ENCODE measurements at regions not wholly inside any gene's neighbourhood (a gene's known extent, or its start where the extent isn't known, plus 50 kb on each side); places are given as distances from the start of the nearest gene placed in this dataset.
"Not testable (repeated sequence)": the region's sequence is repeated elsewhere in the genome, so short reads cannot be mapped to it uniquely, and the experiment has no call there.

DNA sequence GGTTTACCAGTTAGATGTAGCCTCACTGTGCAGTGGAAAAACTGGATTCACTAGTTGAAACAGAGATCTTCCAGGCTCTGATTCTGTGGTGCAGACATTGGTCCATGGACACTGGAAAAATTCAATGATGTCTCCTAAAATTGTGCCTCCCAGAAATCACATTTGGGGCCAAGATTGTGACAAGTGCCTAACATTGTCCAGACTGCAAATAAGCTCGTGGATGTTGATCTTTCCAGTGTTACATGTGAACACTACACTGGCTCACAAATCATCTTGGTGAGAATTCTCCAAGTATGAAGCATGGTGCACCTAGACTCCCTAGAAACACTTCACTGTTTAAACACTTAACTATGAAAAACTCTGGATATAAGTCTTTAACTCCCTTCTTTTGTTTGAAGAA, 140.4 kb downstream of the HAO1 start:
- no peak overlapping the region for H3K27ac ChIP-seq (ENCODE audit: low read length in 2 of 2)
- H3K4me1 ChIP-seq (ENCODE audit: control insufficient read depth in 2 of 2, insufficient read depth in 2 of 2, low read length in 2 of 2), result no peaks in the 10 kb centered on the region
- H3K9ac ChIP-seq (ENCODE audit: low read length), result no peak overlapping the region
- ATAC-seq (ENCODE audit: low read depth), result no peak
- no peaks in the 10 kb centered on the region for H3K27me3 ChIP-seq (replicated peaks in 1 of 4; ENCODE audit: control extremely low read depth in 1 of 4, control insufficient read depth in 3 of 4, insufficient read depth in 4 of 4, low read length in 3 of 4)
- H3K27me3 Mint-ChIP-seq, result no peaks in the 10 kb centered on the region
- H3K36me3 ChIP-seq (replicated peaks in 1 of 2; ENCODE audit: control extremely low read depth in 1 of 2, control insufficient read depth in 1 of 2, extremely low read depth in 1 of 2, insufficient read depth in 2 of 2, low read length in 1 of 2), result no peaks in the 10 kb centered on the region
- H3K27ac Mint-ChIP-seq, result no peak overlapping the region
- WGBS (ENCODE audit: insufficient coverage), result 44% methylated on average over 1 of the region's 1 CpG
- no peak overlapping the region for H3K4me3 ChIP-seq (ENCODE audit: control extremely low read depth in 1 of 5, extremely low read depth in 1 of 5, insufficient read depth in 1 of 5, low read depth in 2 of 5, low read length in 4 of 5)
- intact Hi-C loops (cut with micrococcal nuclease), result no loop called here
- H3K4me3 Mint-ChIP-seq, result no peak overlapping the region
- H3K9me3 ChIP-seq (ENCODE audit: control extremely low read depth in 1 of 3, control insufficient read depth in 2 of 3, insufficient read depth in 1 of 3, low read length in 2 of 3), result peaks cover 0 to 4% (median 0%) of the 10 kb centered on the region in 3 donors
- no peaks in the 10 kb centered on the region for H3K9me3 Mint-ChIP-seq (ENCODE audit: insufficient read depth)
- CTCF ChIA-PET, result no interaction called here
- H2AFZ ChIP-seq (ENCODE audit: insufficient read depth, low read depth, low read length, poor library complexity, severe bottlenecking), result no peak overlapping the region
- no peaks in the 10 kb centered on the region for H3K4me1 Mint-ChIP-seq
- TF ChIP-seq, protein P1, sequence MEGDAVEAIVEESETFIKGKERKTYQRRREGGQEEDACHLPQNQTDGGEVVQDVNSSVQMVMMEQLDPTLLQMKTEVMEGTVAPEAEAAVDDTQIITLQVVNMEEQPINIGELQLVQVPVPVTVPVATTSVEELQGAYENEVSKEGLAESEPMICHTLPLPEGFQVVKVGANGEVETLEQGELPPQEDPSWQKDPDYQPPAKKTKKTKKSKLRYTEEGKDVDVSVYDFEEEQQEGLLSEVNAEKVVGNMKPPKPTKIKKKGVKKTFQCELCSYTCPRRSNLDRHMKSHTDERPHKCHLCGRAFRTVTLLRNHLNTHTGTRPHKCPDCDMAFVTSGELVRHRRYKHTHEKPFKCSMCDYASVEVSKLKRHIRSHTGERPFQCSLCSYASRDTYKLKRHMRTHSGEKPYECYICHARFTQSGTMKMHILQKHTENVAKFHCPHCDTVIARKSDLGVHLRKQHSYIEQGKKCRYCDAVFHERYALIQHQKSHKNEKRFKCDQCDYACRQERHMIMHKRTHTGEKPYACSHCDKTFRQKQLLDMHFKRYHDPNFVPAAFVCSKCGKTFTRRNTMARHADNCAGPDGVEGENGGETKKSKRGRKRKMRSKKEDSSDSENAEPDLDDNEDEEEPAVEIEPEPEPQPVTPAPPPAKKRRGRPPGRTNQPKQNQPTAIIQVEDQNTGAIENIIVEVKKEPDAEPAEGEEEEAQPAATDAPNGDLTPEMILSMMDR (IDR thresholded peaks at IDR 0.05), result no peak
- TF ChIP-seq EZH2 (IDR thresholded peaks at IDR 0.05; ENCODE audit: borderline replicate concordance, insufficient read depth, low read depth, low read length, poor library complexity, severe bottlenecking), result no peak
- no peaks in the 10 kb centered on the region for H3K79me2 ChIP-seq (ENCODE audit: control insufficient read depth, insufficient read depth, low read length)
- no peak overlapping the region for H3K4me2 ChIP-seq (replicated peaks; ENCODE audit: low read depth, low read length, poor library complexity, severe bottlenecking)
- H4K20me1 ChIP-seq (ENCODE audit: control insufficient read depth, insufficient read depth, low read length, poor library complexity, severe bottlenecking), result no peaks in the 10 kb centered on the region
- POLR2A ChIA-PET, result no interaction called here
- DNase-seq, result no peak

DNA sequence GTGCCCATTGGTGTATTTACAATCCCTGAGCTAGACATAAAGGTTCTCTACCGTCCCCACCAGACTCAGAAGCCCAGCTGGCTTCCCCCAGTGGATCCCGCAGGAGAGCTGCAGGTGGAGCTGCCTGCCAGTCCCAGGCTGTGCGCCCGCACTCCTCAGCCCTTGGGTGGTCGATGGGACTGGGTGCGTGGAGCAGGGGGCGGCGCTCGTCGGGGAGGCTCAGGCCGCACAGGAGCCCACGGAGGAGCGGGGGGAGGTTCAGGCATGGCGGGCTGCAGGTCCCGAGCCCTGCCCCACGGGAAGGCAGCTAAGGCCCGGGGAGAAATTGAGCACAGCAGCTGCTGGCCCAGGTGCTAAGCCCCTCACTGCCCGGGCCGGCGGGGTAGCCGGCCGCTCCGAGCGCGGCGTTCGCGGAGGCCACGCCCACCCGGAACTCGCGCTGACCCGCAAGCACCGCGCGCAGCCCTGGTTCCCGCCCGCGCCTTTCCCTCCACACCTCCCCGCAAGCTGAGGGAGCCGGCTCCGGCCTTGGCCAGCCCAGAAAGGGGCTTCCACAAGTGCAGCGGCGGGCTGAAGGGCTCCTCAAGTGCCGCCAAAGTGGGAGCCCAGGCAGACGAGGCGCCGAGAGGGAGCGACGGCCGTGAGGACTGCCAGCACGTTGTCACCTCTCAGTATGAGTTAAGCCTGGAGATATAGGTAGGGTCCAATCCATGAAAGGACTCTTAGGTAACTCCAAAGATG, 136.7 kb downstream of the HAO1 start:
- H3K4me3 Mint-ChIP-seq; H2AFZ ChIP-seq (ENCODE audit: insufficient read depth, low read depth, low read length, poor library complexity, severe bottlenecking); H3K27ac Mint-ChIP-seq; ATAC-seq (ENCODE audit: low read depth); H3K36me3 ChIP-seq (replicated peaks in 1 of 2; ENCODE audit: control extremely low read depth in 1 of 2, control insufficient read depth in 1 of 2, extremely low read depth in 1 of 2, insufficient read depth in 2 of 2, low read length in 1 of 2); H3K27ac ChIP-seq (ENCODE audit: low read length in 2 of 2); H3K9me3 Mint-ChIP-seq (ENCODE audit: insufficient read depth); H3K9me3 ChIP-seq (ENCODE audit: control extremely low read depth in 1 of 3, control insufficient read depth in 2 of 3, insufficient read depth in 1 of 3, low read length in 2 of 3); H3K4me3 ChIP-seq (ENCODE audit: control extremely low read depth in 1 of 5, extremely low read depth in 1 of 5, insufficient read depth in 1 of 5, low read depth in 2 of 5, low read length in 4 of 5); H4K20me1 ChIP-seq (ENCODE audit: control insufficient read depth, insufficient read depth, low read length, poor library complexity, severe bottlenecking); intact Hi-C loops (cut with micrococcal nuclease); POLR2A ChIA-PET; H3K27me3 Mint-ChIP-seq; CTCF ChIA-PET; H3K27me3 ChIP-seq (replicated peaks in 1 of 4; ENCODE audit: control extremely low read depth in 1 of 4, control insufficient read depth in 3 of 4, insufficient read depth in 4 of 4, low read length in 3 of 4); H3K9ac ChIP-seq (ENCODE audit: low read length); H3K79me2 ChIP-seq (ENCODE audit: control insufficient read depth, insufficient read depth, low read length); H3K4me1 ChIP-seq (ENCODE audit: control insufficient read depth in 2 of 2, insufficient read depth in 2 of 2, low read length in 2 of 2); H3K4me1 Mint-ChIP-seq; H3K4me2 ChIP-seq (replicated peaks; ENCODE audit: low read depth, low read length, poor library complexity, severe bottlenecking); DNase-seq: not testable (repeated sequence)
- WGBS (ENCODE audit: insufficient coverage), result 41% methylated on average over 39 of the region's 52 CpGs

Data from B cell (primary cell).